ENCODE measurements at regions not wholly inside any gene's neighbourhood (a gene's known extent, or its start where the extent isn't known, plus 50 kb on each side); places are given as distances from the start of the nearest gene placed in this dataset.

DNA sequence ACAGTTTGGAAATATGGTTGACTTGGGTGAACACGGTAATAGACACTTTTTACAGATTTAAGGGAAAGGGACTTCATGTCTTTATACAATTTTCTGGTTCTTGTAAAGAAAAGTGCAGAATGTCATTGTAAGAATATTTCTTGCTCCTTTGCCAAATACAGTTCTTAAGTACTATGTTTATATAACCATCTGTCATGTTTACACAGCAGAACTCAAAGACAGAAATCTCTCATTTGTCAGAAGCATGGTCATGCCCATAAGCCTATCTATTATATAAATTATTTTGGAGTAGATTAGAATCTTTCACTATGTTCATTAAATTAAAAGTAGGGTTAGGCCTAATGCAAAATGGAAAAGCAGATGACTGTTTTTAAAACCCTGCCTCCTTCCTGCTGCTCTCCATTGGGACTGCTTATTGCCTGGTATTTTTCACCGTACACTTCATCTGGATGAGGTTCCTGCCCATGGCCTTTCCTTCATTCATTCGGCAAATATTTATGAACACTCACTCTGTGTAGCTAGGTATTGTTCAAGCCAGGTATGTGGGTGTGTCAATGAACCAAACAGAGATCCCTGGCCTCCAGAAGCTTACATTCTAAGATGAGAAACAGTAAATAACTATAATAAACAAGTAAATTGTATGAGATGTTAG, 558.1 kb downstream of the NR2F1-AS1 start:
- TF ChIP-seq POLR2AphosphoS5 (IDR thresholded peaks at IDR 0.05) (no peak), POLR2A (IDR thresholded peaks at IDR 0.05) (no peak)
- TF ChIP-seq, protein P1, sequence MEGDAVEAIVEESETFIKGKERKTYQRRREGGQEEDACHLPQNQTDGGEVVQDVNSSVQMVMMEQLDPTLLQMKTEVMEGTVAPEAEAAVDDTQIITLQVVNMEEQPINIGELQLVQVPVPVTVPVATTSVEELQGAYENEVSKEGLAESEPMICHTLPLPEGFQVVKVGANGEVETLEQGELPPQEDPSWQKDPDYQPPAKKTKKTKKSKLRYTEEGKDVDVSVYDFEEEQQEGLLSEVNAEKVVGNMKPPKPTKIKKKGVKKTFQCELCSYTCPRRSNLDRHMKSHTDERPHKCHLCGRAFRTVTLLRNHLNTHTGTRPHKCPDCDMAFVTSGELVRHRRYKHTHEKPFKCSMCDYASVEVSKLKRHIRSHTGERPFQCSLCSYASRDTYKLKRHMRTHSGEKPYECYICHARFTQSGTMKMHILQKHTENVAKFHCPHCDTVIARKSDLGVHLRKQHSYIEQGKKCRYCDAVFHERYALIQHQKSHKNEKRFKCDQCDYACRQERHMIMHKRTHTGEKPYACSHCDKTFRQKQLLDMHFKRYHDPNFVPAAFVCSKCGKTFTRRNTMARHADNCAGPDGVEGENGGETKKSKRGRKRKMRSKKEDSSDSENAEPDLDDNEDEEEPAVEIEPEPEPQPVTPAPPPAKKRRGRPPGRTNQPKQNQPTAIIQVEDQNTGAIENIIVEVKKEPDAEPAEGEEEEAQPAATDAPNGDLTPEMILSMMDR (IDR thresholded peaks at IDR 0.05 in 8 of 11, conservative IDR thresholded peaks at IDR 0.05 in 3 of 11): no peak
- H3K27ac ChIP-seq: no peak overlapping the region
- H3K36me3 ChIP-seq: no peaks in the 10 kb centered on the region
- 76 to 86% (median 81%) methylated on average over 3 of the region's 3 CpGs for WGBS, 5 donors
- intact Hi-C loops (cut with DNase I; ENCODE audit: low total_unique reads): no loop called here
- H3K27me3 ChIP-seq (replicated peaks in 1 of 7): no peaks in the 10 kb centered on the region
- DNase-seq: no peak
- H3K4me1 ChIP-seq: no peaks in the 10 kb centered on the region
- no peaks in the 10 kb centered on the region for H3K9me3 ChIP-seq
- H3K4me3 ChIP-seq: no peak overlapping the region

DNA sequence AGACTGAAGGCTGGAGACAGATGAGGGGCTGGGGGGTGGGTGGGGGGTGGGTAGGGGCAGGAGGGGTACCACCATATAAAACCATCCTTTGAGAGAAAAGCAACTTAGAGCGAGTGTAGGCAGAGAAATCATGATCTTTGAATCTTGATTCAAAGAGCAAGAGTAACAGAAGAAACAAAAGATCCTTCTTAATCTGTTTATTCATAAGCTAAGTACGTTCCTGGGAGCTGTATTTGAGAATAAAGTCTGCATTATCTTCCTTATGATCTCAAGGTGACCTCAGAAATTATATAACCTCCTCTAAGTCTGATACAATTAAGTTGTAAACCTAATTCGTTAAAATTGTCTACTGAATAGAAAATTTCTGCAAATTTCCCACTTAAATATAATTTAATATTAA, 558.8 kb downstream of the NR2F1-AS1 start:
- DNase-seq: no peak
- Histone ChIP-seq H3K4me1 (no peaks in the 10 kb centered on the region), H3K27ac (no peak overlapping the region), H3K9me3 (no peaks in the 10 kb centered on the region), H3K4me3 (no peak overlapping the region), H3K27me3 (replicated peaks in 1 of 7) (no peaks in the 10 kb centered on the region), H3K36me3 (no peaks in the 10 kb centered on the region)
- TF ChIP-seq, protein P1 (IDR thresholded peaks at IDR 0.05 in 8 of 11, conservative IDR thresholded peaks at IDR 0.05 in 3 of 11): no peak
- no peak for TF ChIP-seq POLR2AphosphoS5 (IDR thresholded peaks at IDR 0.05)
- 58 to 81% (median 66%) methylated on average over 3 of the region's 3 CpGs for WGBS, 5 donors
- intact Hi-C loops (cut with DNase I; ENCODE audit: low total_unique reads): no loop called here

DNA sequence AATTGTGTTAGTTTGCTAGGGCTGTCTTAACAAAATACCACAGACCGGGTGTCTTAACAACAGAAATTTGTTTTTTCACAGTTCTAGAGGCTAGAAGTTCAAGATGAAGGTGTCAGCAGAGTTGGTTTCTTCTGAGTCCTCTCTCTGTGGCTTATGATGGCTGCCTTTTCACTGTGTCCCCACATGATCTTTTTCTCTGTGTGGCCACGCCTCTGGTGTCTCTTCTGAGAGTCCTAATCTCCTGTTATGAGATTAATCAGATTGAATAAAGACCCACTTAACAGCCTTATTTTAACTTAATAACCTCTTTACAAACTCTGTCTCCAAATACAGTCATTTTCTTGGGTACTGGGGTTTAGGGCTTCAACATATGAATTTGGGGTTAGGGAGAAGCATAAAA, 561.1 kb downstream of the NR2F1-AS1 start:
- no peaks in the 10 kb centered on the region for H3K9me3 ChIP-seq
- WGBS, 5 donors: 61 to 76% (median 70%) methylated on average over 2 of the region's 2 CpGs
- intact Hi-C loops (cut with DNase I; ENCODE audit: low total_unique reads): no loop called here
- H3K27ac ChIP-seq: no peak overlapping the region
- H3K4me3 ChIP-seq: no peak overlapping the region
- DNase-seq: no peak
- TF ChIP-seq, protein P1 (IDR thresholded peaks at IDR 0.05 in 8 of 11, conservative IDR thresholded peaks at IDR 0.05 in 3 of 11): no peak
- TF ChIP-seq POLR2AphosphoS5 (IDR thresholded peaks at IDR 0.05): no peak
- no peaks in the 10 kb centered on the region for H3K4me1 ChIP-seq
- H3K27me3 ChIP-seq (replicated peaks in 1 of 7): no peaks in the 10 kb centered on the region
- H3K36me3 ChIP-seq: no peaks in the 10 kb centered on the region

DNA sequence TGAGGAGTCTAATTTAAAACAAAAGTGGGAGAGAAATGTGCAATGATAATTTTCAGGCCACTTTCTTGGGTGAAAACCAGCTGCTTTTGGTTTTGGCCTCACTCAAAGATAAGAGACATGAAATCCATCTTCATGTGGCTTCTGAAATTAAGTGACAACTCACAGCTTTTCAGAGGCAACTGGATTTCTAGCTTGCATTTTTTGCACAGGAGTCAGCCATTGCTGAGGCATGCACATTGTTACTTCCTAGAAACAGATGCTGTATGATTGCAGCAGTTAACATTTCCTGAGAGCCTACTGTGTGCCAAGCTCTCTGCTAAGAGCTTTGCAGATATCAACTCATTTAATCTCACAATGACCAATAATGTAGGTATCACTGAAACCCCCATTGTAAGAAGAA, 562.6 kb downstream of the NR2F1-AS1 start:
- no peaks in the 10 kb centered on the region for H3K4me1 ChIP-seq
- no peak overlapping the region for H3K27ac ChIP-seq
- no peak overlapping the region for H3K4me3 ChIP-seq
- no peaks in the 10 kb centered on the region for H3K9me3 ChIP-seq
- no peak for DNase-seq
- H3K27me3 ChIP-seq (replicated peaks in 1 of 7): no peaks in the 10 kb centered on the region
- TF ChIP-seq POLR2AphosphoS5 (IDR thresholded peaks at IDR 0.05) (no peak), POLR2A (IDR thresholded peaks at IDR 0.05) (no peak)
- TF ChIP-seq, protein P1 (IDR thresholded peaks at IDR 0.05 in 8 of 11, conservative IDR thresholded peaks at IDR 0.05 in 3 of 11): no peak
- intact Hi-C loops (cut with DNase I; ENCODE audit: low total_unique reads): no loop called here
- H3K36me3 ChIP-seq: no peaks in the 10 kb centered on the region

Measured in spleen (tissue), 11 donors.